SJSA1 (cell line): ENCODE measurements at regions not wholly inside any gene's neighbourhood (a gene's known extent, or its start where the extent isn't known, plus 50 kb on each side); places are given as distances from the start of the nearest gene placed in this dataset.
"Not testable (repeated sequence)": the region's sequence is repeated elsewhere in the genome, so short reads cannot be mapped to it uniquely, and the experiment has no call there.

ENCODE experiments used
- DNase-seq, 2 experiments: peaks; one replicate each; pipeline ENCODE4 v3.0.0-alpha.2; 2015 to 2020; ENCODE audit warnings: low spot score in 2 of 2, low read depth in 1 of 2
- H3K27ac ChIP-seq: fragments of 250-450 bp; sonication (Bioruptor Pico); 2 replicates; pipeline ENCODE4 v1.5.1; 2020; ENCODE audit warnings: mild to moderate bottlenecking, moderate library complexity
- H3K27me3 ChIP-seq: fragments of 250-450 bp; sonication (Bioruptor Pico); replicated peaks from 2 replicates; pipeline ENCODE4 v1.5.1; 2020; ENCODE audit warnings: mild to moderate bottlenecking, moderate library complexity
- H3K36me3 ChIP-seq: fragments of 250-450 bp; sonication (Bioruptor Pico); 2 replicates; pipeline ENCODE4 v1.5.1; 2020; ENCODE audit warnings: mild to moderate bottlenecking
- H3K4me1 ChIP-seq: fragments of 250-450 bp; sonication (Bioruptor Pico); replicated peaks from 2 replicates; pipeline ENCODE4 v1.6.1; 2021; ENCODE audit warnings: mild to moderate bottlenecking
- H3K4me3 ChIP-seq: fragments of 250-450 bp; sonication (Bioruptor Pico); 2 replicates; pipeline ENCODE4 v1.5.1; 2020; ENCODE audit warnings: mild to moderate bottlenecking
- H3K9me3 ChIP-seq: fragments of 250-450 bp; sonication (Bioruptor Pico); replicated peaks from 2 replicates; pipeline ENCODE4 v1.5.1; 2020; ENCODE audit warnings: mild to moderate bottlenecking

- no peaks in the 10 kb centered on the region for H3K36me3 ChIP-seq
- H3K27me3 ChIP-seq = no peaks in the 10 kb centered on the region
Observed at GRCh38 chr2:208674919-208675318, 268.3 kb downstream of the PTH2R start.

DNA sequence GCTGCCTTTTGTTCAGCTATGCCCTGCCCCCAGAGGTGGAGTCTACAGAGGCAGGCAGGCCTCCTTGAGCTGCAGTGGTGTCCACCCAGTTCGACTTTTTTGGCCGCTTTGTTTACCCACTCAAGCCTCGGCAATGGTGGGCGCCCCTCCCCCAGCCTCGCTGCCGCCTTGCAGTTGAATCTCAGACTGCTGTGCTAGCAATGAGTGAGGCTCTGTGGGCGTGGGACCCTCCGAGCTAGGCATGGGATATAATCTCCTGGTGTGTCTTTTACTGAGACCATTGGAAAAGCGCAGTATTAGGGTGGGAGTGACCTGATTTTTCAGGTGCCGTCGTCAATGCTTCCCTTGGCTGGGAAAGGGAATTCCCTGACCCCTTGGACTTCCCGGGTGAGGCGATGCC is 279.3 kb downstream of the PTH2R start:
- DNase-seq = peak in 1 of 2 experiments; percentile 33
- H3K27me3 ChIP-seq, H3K27ac ChIP-seq, H3K9me3 ChIP-seq, H3K4me1 ChIP-seq, H3K4me3 ChIP-seq, H3K36me3 ChIP-seq: not testable (repeated sequence)

More at GRCh38 chr2:208674919-208675318, 268.3 kb downstream of the PTH2R start:
- Histone ChIP-seq H3K27ac (no peak overlapping the region), H3K4me1 (no peaks in the 10 kb centered on the region), H3K9me3 (peaks cover 3% of the 10 kb centered on the region; the same call in 1 of the 2 replicates), H3K4me3 (no peak overlapping the region)
- DNase-seq = no peak

- Histone ChIP-seq H3K9me3 (no peaks in the 10 kb centered on the region), H3K27me3 (no peaks in the 10 kb centered on the region), H3K4me1 (no peaks in the 10 kb centered on the region), H3K4me3 (no peak overlapping the region), H3K36me3 (no peaks in the 10 kb centered on the region), H3K27ac (no peak overlapping the region)
- no peak for DNase-seq
Observed at GRCh38 chr2:208686665-208687064, 280.1 kb downstream of the PTH2R start.

GRCh38 chr2:208687720-208688119 is 281.1 kb downstream of the PTH2R start:
- not testable (repeated sequence) for H3K36me3 ChIP-seq, H3K27ac ChIP-seq, H3K9me3 ChIP-seq, H3K4me3 ChIP-seq, H3K4me1 ChIP-seq, DNase-seq, H3K27me3 ChIP-seq

GRCh38 chr2:208698114-208698513 is 291.5 kb downstream of the PTH2R start:
- no peaks in the 10 kb centered on the region for H3K36me3 ChIP-seq
- H3K4me1 ChIP-seq = no peaks in the 10 kb centered on the region
- no peak overlapping the region for H3K27ac ChIP-seq
- DNase-seq = no peak
- H3K4me3 ChIP-seq = no peak overlapping the region
- H3K9me3 ChIP-seq = no peaks in the 10 kb centered on the region; the same call in 1 of the 2 replicates
- no peaks in the 10 kb centered on the region; the same call in 1 of the 2 replicates for H3K27me3 ChIP-seq

DNA sequence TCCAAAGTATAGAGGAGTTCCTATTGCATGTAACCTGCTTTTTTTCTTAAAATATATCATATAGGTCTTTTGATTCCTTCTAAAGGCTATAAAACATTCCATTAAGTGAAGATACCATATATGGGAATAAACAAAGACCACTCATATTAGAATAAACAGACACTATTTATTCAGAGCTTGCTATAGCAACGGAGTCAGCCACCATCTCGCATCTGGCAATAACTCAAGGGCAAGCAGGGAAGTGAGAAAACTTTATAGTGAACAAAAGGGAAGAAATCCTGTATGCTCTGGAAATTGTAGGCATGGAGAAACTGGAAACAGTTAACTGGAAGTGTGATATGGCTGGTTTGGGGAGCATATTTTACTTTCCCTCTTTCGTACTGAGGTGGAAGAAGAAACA is 301.9 kb downstream of the PTH2R start:
- H3K27ac ChIP-seq = no peak overlapping the region
- H3K4me3 ChIP-seq = no peak overlapping the region
- no peak for DNase-seq

GRCh38 chr2:208711598-208711997 is 305.0 kb downstream of the PTH2R start:
- Histone ChIP-seq H3K4me1 (no peaks in the 10 kb centered on the region), H3K27ac (no peak overlapping the region), H3K4me3 (no peak overlapping the region), H3K36me3 (no peaks in the 10 kb centered on the region), H3K27me3 (no peaks in the 10 kb centered on the region), H3K9me3 (no peaks in the 10 kb centered on the region)
- DNase-seq = no peak

More for the DNA sequence above, 301.9 kb downstream of the PTH2R start:
- Histone ChIP-seq H3K9me3 (no peaks in the 10 kb centered on the region), H3K4me1 (no peaks in the 10 kb centered on the region), H3K27me3 (no peaks in the 10 kb centered on the region), H3K36me3 (no peaks in the 10 kb centered on the region)

- H3K27me3 ChIP-seq = no peaks in the 10 kb centered on the region
- no peak overlapping the region for H3K27ac ChIP-seq
- no peak for DNase-seq
- H3K9me3 ChIP-seq = no peaks in the 10 kb centered on the region
- no peaks in the 10 kb centered on the region for H3K4me1 ChIP-seq
- no peaks in the 10 kb centered on the region for H3K36me3 ChIP-seq
- H3K4me3 ChIP-seq = no peak overlapping the region
Observed at GRCh38 chr2:208713066-208713745, 306.6 kb downstream of the PTH2R start.

- Histone ChIP-seq H3K27ac (no peak overlapping the region), H3K27me3 (no peaks in the 10 kb centered on the region), H3K9me3 (no peaks in the 10 kb centered on the region), H3K36me3 (no peaks in the 10 kb centered on the region), H3K4me3 (no peak overlapping the region), H3K4me1 (no peaks in the 10 kb centered on the region)
- no peak for DNase-seq
Observed at GRCh38 chr2:208718828-208719227, 312.2 kb downstream of the PTH2R start.

DNA sequence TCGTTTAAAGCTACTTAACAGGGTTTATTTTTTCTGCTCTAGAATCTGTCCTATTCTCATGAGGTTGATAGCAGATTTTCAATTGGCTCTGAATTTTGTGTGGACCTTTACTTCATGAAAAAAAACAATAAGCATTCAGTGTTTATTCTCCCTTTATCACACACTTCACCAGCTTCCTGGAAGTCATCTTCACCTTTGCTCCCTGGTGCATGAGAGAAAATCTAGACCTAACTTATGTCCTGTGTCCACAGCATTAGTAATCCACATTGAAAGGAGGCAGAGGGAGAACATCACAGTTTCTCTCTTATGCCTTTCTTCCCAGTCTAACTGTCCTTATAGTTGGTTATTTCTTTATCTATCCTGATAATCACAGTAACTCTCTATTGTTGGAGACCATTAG is 316.1 kb downstream of the PTH2R start:
- no peaks in the 10 kb centered on the region for H3K4me1 ChIP-seq
- H3K27me3 ChIP-seq = no peaks in the 10 kb centered on the region
- H3K27ac ChIP-seq = no peak overlapping the region
- H3K4me3 ChIP-seq = no peak overlapping the region
- H3K36me3 ChIP-seq = no peaks in the 10 kb centered on the region
- no peak for DNase-seq
- H3K9me3 ChIP-seq = no peaks in the 10 kb centered on the region

- DNase-seq = no peak
- Histone ChIP-seq H3K9me3 (no peaks in the 10 kb centered on the region), H3K36me3 (no peaks in the 10 kb centered on the region), H3K4me3 (no peak overlapping the region), H3K27ac (no peak overlapping the region), H3K4me1 (no peaks in the 10 kb centered on the region), H3K27me3 (no peaks in the 10 kb centered on the region)
Observed at GRCh38 chr2:208725280-208725679, 318.7 kb downstream of the PTH2R start.

DNA sequence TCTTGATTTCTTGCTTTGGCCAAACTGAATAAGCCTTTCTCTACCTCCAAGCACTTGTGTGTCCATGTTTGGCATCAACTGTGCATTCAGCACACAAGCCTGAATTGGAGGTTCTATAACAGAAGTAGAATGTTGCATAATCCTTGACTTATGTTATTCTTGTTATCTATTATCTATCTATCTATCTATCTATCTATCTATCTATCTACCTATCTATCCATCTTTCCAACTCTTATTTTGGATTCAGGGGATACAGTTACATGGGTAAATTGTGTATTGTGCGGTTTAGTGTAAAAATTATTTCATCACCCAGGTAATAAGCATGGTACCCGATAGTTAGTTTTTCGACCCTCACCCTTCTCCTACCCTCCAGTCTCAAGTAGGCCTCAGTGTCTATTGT is 319.6 kb downstream of the PTH2R start:
- Histone ChIP-seq H3K4me1 (no peaks in the 10 kb centered on the region), H3K9me3 (no peaks in the 10 kb centered on the region), H3K27me3 (no peaks in the 10 kb centered on the region), H3K36me3 (no peaks in the 10 kb centered on the region), H3K27ac (no peak overlapping the region), H3K4me3 (no peak overlapping the region)
- DNase-seq = no peak

DNA sequence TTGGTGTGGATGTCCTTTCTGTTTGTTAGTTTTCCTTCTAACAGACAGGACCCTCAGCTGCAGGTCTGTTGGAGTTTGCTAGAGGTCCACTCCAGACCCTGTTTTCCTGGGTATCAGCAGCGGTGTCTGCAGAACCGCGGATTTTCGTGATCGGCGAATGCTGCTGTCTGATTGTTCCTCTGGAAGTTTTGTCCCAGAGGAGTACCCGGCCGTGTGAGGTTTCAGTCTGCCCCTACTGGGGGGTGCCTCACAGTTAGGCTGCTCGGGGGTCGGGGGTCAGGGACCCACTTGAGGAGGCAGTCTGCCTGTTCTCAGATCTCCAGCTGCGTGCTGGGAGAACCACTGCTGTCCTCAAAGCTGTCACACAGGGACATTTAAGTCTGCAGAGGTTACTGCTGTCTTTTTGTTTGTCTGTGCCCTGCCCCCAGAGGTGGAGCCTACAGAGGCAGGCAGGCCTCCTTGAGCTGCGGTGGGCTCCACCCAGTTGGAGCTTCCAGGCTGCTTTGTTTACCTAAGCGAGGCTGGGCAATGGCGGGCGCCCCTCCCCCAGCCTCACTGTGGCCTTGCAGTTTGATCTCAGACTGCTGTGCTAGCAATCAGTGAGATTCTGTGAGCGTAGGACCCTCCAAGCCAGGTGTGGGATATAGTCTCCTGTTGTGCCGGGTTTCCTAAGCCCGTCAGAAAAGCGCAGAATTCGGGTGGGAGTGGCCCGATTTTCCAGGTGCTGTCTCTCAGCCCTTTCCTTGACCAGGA is 345.2 kb downstream of the PTH2R start:
- H3K4me1 ChIP-seq, H3K4me3 ChIP-seq, DNase-seq, H3K27me3 ChIP-seq, H3K27ac ChIP-seq, H3K36me3 ChIP-seq, H3K9me3 ChIP-seq: not testable (repeated sequence)

DNA sequence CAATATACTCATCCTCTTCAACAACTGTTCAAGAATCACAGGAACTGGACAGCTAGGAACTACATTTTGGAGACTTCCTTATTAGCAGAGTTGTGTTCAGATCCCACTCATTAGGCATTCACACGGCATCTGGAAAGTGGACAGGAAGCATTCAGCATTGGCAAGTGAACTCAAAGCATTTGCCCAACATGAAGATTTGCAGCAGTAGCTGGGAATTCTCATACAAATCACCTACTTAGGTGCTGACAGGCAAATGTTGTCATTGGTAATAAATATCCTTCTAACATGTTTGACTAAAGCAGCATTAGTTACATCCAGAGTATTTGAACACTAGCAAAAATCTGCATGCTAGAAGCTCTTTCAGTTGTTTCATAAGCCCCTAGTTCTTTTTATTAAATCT is 350.8 kb downstream of the PTH2R start:
- H3K4me1 ChIP-seq = no peaks in the 10 kb centered on the region
- H3K9me3 ChIP-seq = no peaks in the 10 kb centered on the region
- no peaks in the 10 kb centered on the region for H3K27me3 ChIP-seq
- no peak for DNase-seq
- no peak overlapping the region for H3K27ac ChIP-seq
- H3K36me3 ChIP-seq = no peaks in the 10 kb centered on the region
- H3K4me3 ChIP-seq = no peak overlapping the region
